Activated CD4-positive, alpha-beta memory T cell treated with anti-CD3 and anti-CD28 coated beads, Interleukin-2, amount 10 ng/mL, durations not matched to agents 7 days and 5 days (primary cell): ENCODE measurements at regions not wholly inside any gene's neighbourhood (a gene's known extent, or its start where the extent isn't known, plus 50 kb on each side); places are given as distances from the start of the nearest gene placed in this dataset.

Experiments
- CTCF ChIA-PET: fragments of 350-600 bp; sonication (Branson Sonifier 250); formaldehyde crosslinking; loops from one replicate; lab custom pipeline; 2021; ENCODE audit warnings: antibody characterized with exemption, inconsistent platforms; lab: Charles Lee
- POLR2A ChIA-PET: fragments of 350-600 bp; sonication (Branson Sonifier 250); formaldehyde crosslinking; loops from one replicate; lab custom pipeline; 2021; ENCODE audit warnings: antibody characterized with exemption; lab: Charles Lee
- DNase-seq: peaks from one replicate; pipeline ENCODE4 v3.0.0-alpha.2; 2020
- H3K27ac Mint-ChIP-seq: one replicate; pipeline ENCODE4 v1.8.0; 2021; ENCODE audit warnings: mild to moderate bottlenecking, mixed read lengths
- H3K27me3 Mint-ChIP-seq: one replicate; pipeline ENCODE4 v1.8.0; 2021; ENCODE audit warnings: mixed read lengths
- H3K36me3 Mint-ChIP-seq: one replicate; pipeline ENCODE4 v1.8.0; 2021; ENCODE audit warnings: low read depth, mixed read lengths
- H3K4me1 Mint-ChIP-seq: one replicate; pipeline ENCODE4 v1.8.0; 2021; ENCODE audit warnings: mixed read lengths
- H3K4me3 Mint-ChIP-seq: one replicate; pipeline ENCODE4 v1.8.0; 2021; ENCODE audit warnings: mild to moderate bottlenecking, mixed read lengths
- H3K9me3 Mint-ChIP-seq: one replicate; pipeline ENCODE4 v1.8.0; 2021; ENCODE audit warnings: mixed read lengths

- Mint-ChIP-seq H3K4me3 (no peak overlapping the region), H3K4me1 (no peaks in the 10 kb centered on the region), H3K27ac (no peak overlapping the region), H3K27me3 (no peaks in the 10 kb centered on the region), H3K36me3 (no peaks in the 10 kb centered on the region), H3K9me3 (peaks cover 5% of the 10 kb centered on the region)
- ChIA-PET POLR2A (no interaction called here), CTCF (no interaction called here)
- no peak for DNase-seq
Measured at GRCh38 chr4:57553728-57554127, 443.5 kb upstream of the IGFBP7 start.

- peaks cover 4% of the 10 kb centered on the region for H3K9me3 Mint-ChIP-seq
- no peaks in the 10 kb centered on the region for H3K36me3 Mint-ChIP-seq
- no peak overlapping the region for H3K4me3 Mint-ChIP-seq
- H3K4me1 Mint-ChIP-seq = no peaks in the 10 kb centered on the region
- DNase-seq = no peak
- H3K27me3 Mint-ChIP-seq = no peaks in the 10 kb centered on the region
- ChIA-PET POLR2A (no interaction called here), CTCF (no interaction called here)
- no peak overlapping the region for H3K27ac Mint-ChIP-seq
Measured at GRCh38 chr4:57550198-57550597, 440.0 kb upstream of the IGFBP7 start.

- no peaks in the 10 kb centered on the region for H3K4me1 Mint-ChIP-seq
- no peaks in the 10 kb centered on the region for H3K36me3 Mint-ChIP-seq
- no peaks in the 10 kb centered on the region for H3K27me3 Mint-ChIP-seq
- CTCF ChIA-PET = no interaction called here
- H3K9me3 Mint-ChIP-seq = no peaks in the 10 kb centered on the region
- POLR2A ChIA-PET = no interaction called here
- no peak overlapping the region for H3K4me3 Mint-ChIP-seq
- no peak for DNase-seq
- no peak overlapping the region for H3K27ac Mint-ChIP-seq
Measured at GRCh38 chr4:57548856-57549255, 438.7 kb upstream of the IGFBP7 start.

- Mint-ChIP-seq H3K27me3 (no peaks in the 10 kb centered on the region), H3K4me1 (no peaks in the 10 kb centered on the region), H3K9me3 (no peaks in the 10 kb centered on the region), H3K36me3 (no peaks in the 10 kb centered on the region), H3K4me3 (no peak overlapping the region), H3K27ac (no peak overlapping the region)
- POLR2A ChIA-PET = no interaction called here
- CTCF ChIA-PET = no interaction called here
- no peak for DNase-seq
Measured at GRCh38 chr4:57544811-57545654, 434.8 kb upstream of the IGFBP7 start.

- no peaks in the 10 kb centered on the region for H3K27me3 Mint-ChIP-seq
- no peak overlapping the region for H3K27ac Mint-ChIP-seq
- H3K36me3 Mint-ChIP-seq = no peaks in the 10 kb centered on the region
- no peaks in the 10 kb centered on the region for H3K4me1 Mint-ChIP-seq
- DNase-seq = no peak
- no peak overlapping the region for H3K4me3 Mint-ChIP-seq
- POLR2A ChIA-PET = no interaction called here
- H3K9me3 Mint-ChIP-seq = peaks cover 2% of the 10 kb centered on the region
- CTCF ChIA-PET = no interaction called here
Measured at GRCh38 chr4:57504797-57505530, 394.8 kb upstream of the IGFBP7 start.

GRCh38 chr4:57504139-57504538, 394.0 kb upstream of the IGFBP7 start:
- CTCF ChIA-PET = no interaction called here
- no peaks in the 10 kb centered on the region for H3K27me3 Mint-ChIP-seq
- H3K36me3 Mint-ChIP-seq = no peaks in the 10 kb centered on the region
- H3K27ac Mint-ChIP-seq = no peak overlapping the region
- POLR2A ChIA-PET = no interaction called here
- H3K4me1 Mint-ChIP-seq = no peaks in the 10 kb centered on the region
- DNase-seq = no peak
- H3K9me3 Mint-ChIP-seq = peaks cover 2% of the 10 kb centered on the region
- no peak overlapping the region for H3K4me3 Mint-ChIP-seq

GRCh38 chr4:57501720-57502119, 391.5 kb upstream of the IGFBP7 start:
- ChIA-PET POLR2A (no interaction called here), CTCF (no interaction called here)
- no peak for DNase-seq
- Mint-ChIP-seq H3K9me3 (peaks cover 2% of the 10 kb centered on the region), H3K36me3 (no peaks in the 10 kb centered on the region), H3K27me3 (no peaks in the 10 kb centered on the region), H3K4me1 (no peaks in the 10 kb centered on the region), H3K27ac (no peak overlapping the region), H3K4me3 (no peak overlapping the region)

- CTCF ChIA-PET = no interaction called here
Measured at GRCh38 chr4:57499786-57500185, 389.6 kb upstream of the IGFBP7 start.

GRCh38 chr4:57498251-57498650, 388.1 kb upstream of the IGFBP7 start:
- POLR2A ChIA-PET = no interaction called here

More at GRCh38 chr4:57499786-57500185, 389.6 kb upstream of the IGFBP7 start:
- H3K4me1 Mint-ChIP-seq = no peaks in the 10 kb centered on the region
- no peak for DNase-seq
- POLR2A ChIA-PET = no interaction called here
- H3K4me3 Mint-ChIP-seq = no peak overlapping the region
- no peaks in the 10 kb centered on the region for H3K27me3 Mint-ChIP-seq
- peaks cover 2% of the 10 kb centered on the region for H3K9me3 Mint-ChIP-seq
- no peaks in the 10 kb centered on the region for H3K36me3 Mint-ChIP-seq
- H3K27ac Mint-ChIP-seq = no peak overlapping the region

GRCh38 chr4:57496697-57497471, 386.7 kb upstream of the IGFBP7 start:
- CTCF ChIA-PET = no interaction called here
- Mint-ChIP-seq H3K27me3 (no peaks in the 10 kb centered on the region), H3K4me1 (no peaks in the 10 kb centered on the region), H3K4me3 (no peak overlapping the region), H3K36me3 (no peaks in the 10 kb centered on the region), H3K9me3 (peaks cover 2% of the 10 kb centered on the region), H3K27ac (no peak overlapping the region)
- POLR2A ChIA-PET = no interaction called here
- DNase-seq = no peak

More at GRCh38 chr4:57498251-57498650, 388.1 kb upstream of the IGFBP7 start:
- no peak for DNase-seq
- Mint-ChIP-seq H3K4me3 (no peak overlapping the region), H3K27me3 (no peaks in the 10 kb centered on the region), H3K36me3 (no peaks in the 10 kb centered on the region), H3K4me1 (no peaks in the 10 kb centered on the region), H3K9me3 (peaks cover 2% of the 10 kb centered on the region), H3K27ac (no peak overlapping the region)
- CTCF ChIA-PET = no interaction called here

- ChIA-PET CTCF (no interaction called here), POLR2A (no interaction called here)
- no peak for DNase-seq
- Mint-ChIP-seq H3K4me3 (no peak overlapping the region), H3K4me1 (no peaks in the 10 kb centered on the region), H3K36me3 (no peaks in the 10 kb centered on the region), H3K9me3 (no peaks in the 10 kb centered on the region), H3K27me3 (no peaks in the 10 kb centered on the region), H3K27ac (no peak overlapping the region)
Measured at GRCh38 chr4:57494821-57495220, 384.6 kb upstream of the IGFBP7 start.

- Mint-ChIP-seq H3K4me3 (no peak overlapping the region), H3K9me3 (no peaks in the 10 kb centered on the region), H3K36me3 (no peaks in the 10 kb centered on the region), H3K27me3 (no peaks in the 10 kb centered on the region), H3K4me1 (no peaks in the 10 kb centered on the region), H3K27ac (no peak overlapping the region)
- DNase-seq = no peak
- ChIA-PET CTCF (no interaction called here), POLR2A (no interaction called here)
Measured at GRCh38 chr4:57492251-57492878, 382.2 kb upstream of the IGFBP7 start.

GRCh38 chr4:57491388-57491787, 381.2 kb upstream of the IGFBP7 start:
- ChIA-PET POLR2A (no interaction called here), CTCF (no interaction called here)
- Mint-ChIP-seq H3K27me3 (no peaks in the 10 kb centered on the region), H3K27ac (no peak overlapping the region), H3K4me3 (no peak overlapping the region), H3K4me1 (no peaks in the 10 kb centered on the region), H3K9me3 (peaks cover 2% of the 10 kb centered on the region), H3K36me3 (no peaks in the 10 kb centered on the region)
- DNase-seq = no peak
